MM.1S (cell line): ENCODE measurements at regions not wholly inside any gene's neighbourhood (a gene's known extent, or its start where the extent isn't known, plus 50 kb on each side); places are given as distances from the start of the nearest gene placed in this dataset.

Source experiments
- EZH2 ChIP-seq: fragments of 300-600 bp; sonication (generic); optimal IDR thresholded peaks from 2 replicates; pipeline ENCODE3; 2017; ENCODE audit warnings: low read depth, mild to moderate bottlenecking, antibody characterized with exemption, low read length, mixed read lengths
- EZH2phosphoT487 ChIP-seq: fragments of 300-600 bp; sonication (generic); IDR thresholded peaks from 2 replicates; pipeline ENCODE4 v1.6.1; 2018; ENCODE audit warnings: antibody characterized with exemption, low read length
- TF ChIP-seq, protein P1 (sequence below): fragments of 300-600 bp; sonication (generic); IDR thresholded peaks from 2 replicates; pipeline ENCODE4 v1.5.1; 2016; ENCODE audit warnings: antibody characterized with exemption, low read length, mixed read lengths

DNA sequence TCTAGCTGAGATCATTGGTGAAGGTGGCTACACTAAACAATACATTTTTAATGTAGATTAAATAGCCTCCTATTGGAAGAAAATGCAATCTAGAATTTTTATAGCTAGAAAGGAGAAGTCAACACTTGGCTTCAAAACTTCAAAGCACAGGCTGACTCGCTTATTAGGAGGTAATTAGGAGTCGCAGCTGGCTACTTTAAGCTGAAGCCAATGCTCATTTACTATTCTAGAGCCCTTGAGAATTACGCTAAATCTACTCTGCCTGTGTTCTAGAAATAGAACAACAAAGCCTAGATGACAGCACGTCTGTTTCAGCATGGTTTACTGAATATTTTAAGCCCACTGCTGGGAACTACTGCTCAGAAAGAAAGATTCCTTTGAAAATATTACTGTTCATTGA is 101.6 kb upstream of the EEPD1 start:
- TF ChIP-seq, protein P1, sequence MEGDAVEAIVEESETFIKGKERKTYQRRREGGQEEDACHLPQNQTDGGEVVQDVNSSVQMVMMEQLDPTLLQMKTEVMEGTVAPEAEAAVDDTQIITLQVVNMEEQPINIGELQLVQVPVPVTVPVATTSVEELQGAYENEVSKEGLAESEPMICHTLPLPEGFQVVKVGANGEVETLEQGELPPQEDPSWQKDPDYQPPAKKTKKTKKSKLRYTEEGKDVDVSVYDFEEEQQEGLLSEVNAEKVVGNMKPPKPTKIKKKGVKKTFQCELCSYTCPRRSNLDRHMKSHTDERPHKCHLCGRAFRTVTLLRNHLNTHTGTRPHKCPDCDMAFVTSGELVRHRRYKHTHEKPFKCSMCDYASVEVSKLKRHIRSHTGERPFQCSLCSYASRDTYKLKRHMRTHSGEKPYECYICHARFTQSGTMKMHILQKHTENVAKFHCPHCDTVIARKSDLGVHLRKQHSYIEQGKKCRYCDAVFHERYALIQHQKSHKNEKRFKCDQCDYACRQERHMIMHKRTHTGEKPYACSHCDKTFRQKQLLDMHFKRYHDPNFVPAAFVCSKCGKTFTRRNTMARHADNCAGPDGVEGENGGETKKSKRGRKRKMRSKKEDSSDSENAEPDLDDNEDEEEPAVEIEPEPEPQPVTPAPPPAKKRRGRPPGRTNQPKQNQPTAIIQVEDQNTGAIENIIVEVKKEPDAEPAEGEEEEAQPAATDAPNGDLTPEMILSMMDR: no peak
- no peak for TF ChIP-seq EZH2phosphoT487
- no peak for TF ChIP-seq EZH2
